IgD-negative memory B cell (primary cell): ENCODE measurements at regions not wholly inside any gene's neighbourhood (a gene's known extent, or its start where the extent isn't known, plus 50 kb on each side); places are given as distances from the start of the nearest gene placed in this dataset.

Experiments
- H3K27ac Mint-ChIP-seq, 3 donors: one replicate each; pipeline ENCODE4 v1.8.0; 2020 to 2022; ENCODE audit warnings: mild to moderate bottlenecking in 3 of 3, mixed read lengths in 3 of 3, moderate library complexity in 1 of 3
- H3K27me3 Mint-ChIP-seq: one replicate; pipeline ENCODE4 v1.8.0; 2021; ENCODE audit warnings: mixed read lengths
- H3K36me3 Mint-ChIP-seq: one replicate; pipeline ENCODE4 v1.8.0; 2020; ENCODE audit warnings: mild to moderate bottlenecking, mixed read lengths
- H3K4me1 Mint-ChIP-seq, 3 donors: one replicate each; pipeline ENCODE4 v1.8.0; 2020 to 2022; ENCODE audit warnings: mixed read lengths in 3 of 3, mild to moderate bottlenecking in 1 of 3
- H3K4me3 Mint-ChIP-seq, 4 donors: one replicate each; pipeline ENCODE4 v1.8.0; 2020 to 2022; ENCODE audit warnings: mild to moderate bottlenecking in 4 of 4, mixed read lengths in 4 of 4, moderate library complexity in 3 of 4
- H3K9me3 Mint-ChIP-seq, 3 donors: one replicate each; pipeline ENCODE4 v1.8.0; 2020 to 2021; ENCODE audit warnings: mixed read lengths in 3 of 3, mild to moderate bottlenecking in 1 of 3

DNA sequence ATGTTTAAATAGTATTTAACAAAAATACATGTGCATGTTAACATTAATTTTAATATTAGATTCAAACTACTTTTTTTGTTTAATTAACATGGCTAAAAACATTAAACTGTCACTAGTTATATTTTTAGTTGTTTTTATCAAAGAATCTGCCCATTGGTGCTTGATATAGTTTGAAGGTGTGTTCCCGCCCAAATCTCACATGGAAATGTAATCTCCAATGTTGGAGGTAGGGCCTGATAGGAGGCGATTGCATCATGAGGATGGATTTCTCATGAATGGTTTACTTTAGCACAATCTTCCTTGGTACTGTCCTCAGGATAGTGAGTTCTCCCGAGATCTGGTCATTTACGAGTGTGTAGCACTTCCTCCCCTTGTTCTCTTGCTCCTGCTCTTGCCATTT, 2459.4 kb downstream of the PCDH9 start:
- Mint-ChIP-seq H3K27me3 (no peaks in the 10 kb centered on the region), H3K4me1 (peaks cover 0 to 1% (median 0%) of the 10 kb centered on the region in 3 donors), H3K36me3 (no peaks in the 10 kb centered on the region), H3K9me3 (peaks cover 0 to 7% (median under 1%) of the 10 kb centered on the region in 3 donors), H3K27ac (no peak overlapping the region), H3K4me3 (no peak overlapping the region)

DNA sequence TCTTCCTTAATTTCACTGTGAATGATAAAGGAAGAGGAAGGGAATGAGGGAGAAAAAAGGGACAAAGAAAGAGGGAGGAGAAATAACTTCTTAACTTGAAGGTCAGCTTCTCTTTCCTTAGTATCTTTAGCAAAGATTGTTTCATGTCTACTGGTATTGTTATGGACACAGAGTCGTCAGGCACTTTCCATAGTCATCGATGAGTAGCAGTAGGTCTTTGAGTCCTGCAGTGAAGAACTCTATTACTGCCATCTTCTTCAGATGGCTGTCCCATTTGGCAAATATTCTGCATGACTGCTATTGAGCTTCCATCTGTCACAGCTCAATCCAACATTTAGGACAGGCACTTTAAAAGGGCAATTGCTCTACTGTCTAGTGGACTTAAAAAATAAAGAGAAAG, 2463.1 kb downstream of the PCDH9 start:
- Mint-ChIP-seq H3K4me1 (no peaks in the 10 kb centered on the region), H3K36me3 (no peaks in the 10 kb centered on the region), H3K27ac (no peak overlapping the region), H3K9me3 (peaks cover 2 to 8% (median 6%) of the 10 kb centered on the region in 3 donors), H3K4me3 (no peak overlapping the region), H3K27me3 (no peaks in the 10 kb centered on the region)

DNA sequence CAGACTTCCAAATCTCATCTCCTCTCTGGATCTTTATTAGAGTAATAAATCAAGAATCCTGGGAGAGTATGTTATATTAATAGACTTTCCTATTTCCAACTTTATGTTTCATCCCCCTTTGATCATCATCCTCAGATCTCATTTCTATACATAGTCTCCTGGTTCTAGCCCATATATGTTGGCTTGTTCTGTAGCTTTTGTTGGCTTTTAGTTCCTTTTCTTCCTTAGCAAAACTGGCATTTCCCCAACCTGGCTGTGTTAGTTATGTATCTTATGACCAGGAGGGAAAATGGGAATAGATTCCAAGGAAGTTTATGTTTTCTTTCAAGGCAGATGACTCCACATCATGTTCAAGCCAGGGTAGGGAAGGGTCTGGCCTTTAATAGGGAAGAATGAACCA, 2464.5 kb downstream of the PCDH9 start:
- H3K27me3 Mint-ChIP-seq = no peaks in the 10 kb centered on the region
- no peaks in the 10 kb centered on the region for H3K4me1 Mint-ChIP-seq
- no peak overlapping the region for H3K27ac Mint-ChIP-seq

DNA sequence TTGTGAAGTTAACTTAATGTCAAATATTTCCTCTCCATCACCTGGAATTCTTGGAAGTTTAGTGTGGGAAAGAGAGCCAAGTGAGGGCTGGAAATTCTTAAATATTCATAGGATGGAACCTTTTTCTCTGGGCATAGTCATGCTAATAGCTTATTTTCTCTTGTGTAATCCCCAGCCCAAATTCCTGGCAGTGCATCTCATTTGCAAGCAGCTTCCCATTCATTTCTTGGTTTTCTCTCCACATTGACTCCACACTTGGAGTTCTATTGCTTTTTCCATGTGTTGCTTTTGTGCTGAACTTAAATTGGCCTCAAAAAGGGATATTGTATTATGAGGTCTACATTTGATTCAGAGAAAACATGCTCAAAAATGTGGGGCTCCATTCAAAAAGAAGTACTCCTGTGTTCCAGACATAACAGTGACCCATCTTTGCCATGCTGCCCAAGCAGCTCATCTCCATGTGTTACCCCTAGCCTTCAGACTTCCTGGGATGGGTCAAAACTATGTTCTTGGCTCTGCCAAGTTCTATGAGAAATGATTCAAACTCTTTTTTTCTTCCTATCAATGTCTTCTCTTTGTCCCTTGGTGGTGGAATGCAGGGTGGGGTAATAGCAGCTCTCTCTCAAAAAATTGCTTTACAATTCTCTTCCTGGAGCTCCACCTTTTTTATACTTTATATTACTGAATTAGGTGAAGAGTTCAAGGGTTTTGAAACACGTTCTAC, 2471.5 kb downstream of the PCDH9 start:
- no peak overlapping the region for H3K27ac Mint-ChIP-seq
- H3K4me1 Mint-ChIP-seq = peaks cover 0 to 1% (median 0%) of the 10 kb centered on the region in 3 donors
- H3K27me3 Mint-ChIP-seq = no peaks in the 10 kb centered on the region
- no peak overlapping the region for H3K4me3 Mint-ChIP-seq
- H3K9me3 Mint-ChIP-seq = peaks cover 4 to 7% (median 5%) of the 10 kb centered on the region in 3 donors
- H3K36me3 Mint-ChIP-seq = peaks cover 2% of the 10 kb centered on the region

More for the DNA sequence above, 2464.5 kb downstream of the PCDH9 start:
- Mint-ChIP-seq H3K4me3 (no peak overlapping the region), H3K36me3 (no peaks in the 10 kb centered on the region), H3K9me3 (peaks cover 2 to 11% (median 5%) of the 10 kb centered on the region in 3 donors)

DNA sequence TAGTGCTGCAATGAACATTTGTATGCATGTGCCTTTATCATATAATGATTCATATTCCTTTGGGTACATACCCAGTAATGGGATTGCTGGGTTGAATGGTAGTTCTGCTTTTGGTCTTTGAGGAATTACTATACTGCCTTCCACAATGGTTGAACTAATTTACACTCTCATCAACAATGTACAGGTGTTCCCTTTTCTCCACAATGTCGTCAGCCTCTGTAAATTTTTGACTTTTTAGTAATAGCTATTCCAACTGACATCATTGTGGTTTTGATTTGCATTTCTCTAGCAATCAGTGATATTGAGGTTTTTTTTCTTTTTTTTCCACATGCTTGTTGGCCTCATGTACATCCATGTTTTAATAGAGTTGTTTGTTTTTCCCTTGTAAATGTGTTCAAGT, 2473.5 kb downstream of the PCDH9 start:
- peaks cover 0 to 1% (median 0%) of the 10 kb centered on the region in 3 donors for H3K4me1 Mint-ChIP-seq
- H3K4me3 Mint-ChIP-seq = no peak overlapping the region
- no peak overlapping the region for H3K27ac Mint-ChIP-seq
- peaks cover 2 to 3% (median 3%) of the 10 kb centered on the region in 3 donors for H3K9me3 Mint-ChIP-seq
- no peaks in the 10 kb centered on the region for H3K27me3 Mint-ChIP-seq
- H3K36me3 Mint-ChIP-seq = peaks cover 2% of the 10 kb centered on the region

DNA sequence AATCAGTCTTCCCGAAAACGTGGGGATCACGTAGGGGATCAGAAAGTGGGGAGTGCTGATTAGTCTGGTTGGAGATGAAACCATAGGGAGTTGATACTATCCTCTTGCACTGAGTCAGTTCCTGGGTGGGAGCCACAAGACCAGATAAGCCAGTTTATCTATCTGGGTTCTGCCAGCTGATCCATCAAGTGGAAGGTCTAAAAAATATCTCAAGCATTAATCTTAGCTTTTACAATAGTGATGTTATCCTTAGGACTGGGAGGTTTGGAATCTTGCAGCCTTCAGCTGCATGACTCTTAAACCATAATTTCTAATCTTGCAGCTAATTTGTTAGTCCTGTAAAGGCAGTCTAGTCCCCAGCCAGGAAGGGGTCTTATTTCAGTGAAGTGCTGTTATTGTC, 2474.2 kb downstream of the PCDH9 start:
- Mint-ChIP-seq H3K4me1 (peaks cover 0 to 1% (median 0%) of the 10 kb centered on the region in 3 donors), H3K27me3 (no peaks in the 10 kb centered on the region), H3K4me3 (no peak overlapping the region), H3K9me3 (peaks cover 0 to 3% (median 2%) of the 10 kb centered on the region in 3 donors), H3K36me3 (peaks cover 2% of the 10 kb centered on the region), H3K27ac (no peak overlapping the region)

DNA sequence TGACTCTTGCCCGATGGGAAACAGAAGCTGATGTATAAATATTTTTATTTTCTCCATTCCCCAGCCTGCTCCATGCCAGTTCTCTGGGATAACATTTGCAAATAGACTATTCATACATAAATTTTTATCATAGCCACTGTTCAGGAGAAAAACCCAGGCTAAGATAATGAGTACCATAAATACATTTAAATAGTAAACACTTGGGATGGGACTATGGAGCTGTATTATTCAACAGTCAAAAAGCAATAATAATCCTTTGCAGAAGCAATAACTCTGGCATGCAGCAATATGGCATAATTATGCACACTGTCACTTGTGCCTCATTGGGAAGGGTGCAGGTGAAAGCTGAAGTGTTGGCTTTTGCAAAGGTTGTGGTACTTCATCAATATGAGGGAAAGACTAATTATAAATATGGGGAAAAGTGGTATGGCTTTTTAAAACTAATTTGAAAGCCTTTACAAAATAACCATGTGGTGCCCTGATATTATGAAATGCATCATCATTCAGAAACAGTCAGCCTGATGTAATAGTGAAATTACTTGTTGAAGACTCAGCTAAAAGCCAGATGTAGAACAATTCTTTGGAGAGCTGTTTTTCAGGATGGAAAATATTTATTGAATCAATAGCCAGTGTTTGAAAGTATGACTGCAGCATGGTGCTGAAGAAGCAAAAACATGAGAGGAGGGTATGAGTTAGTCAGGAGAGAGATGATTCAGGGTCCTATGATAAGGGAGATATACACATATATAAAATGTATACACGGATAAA, 2476.7 kb downstream of the PCDH9 start:
- peaks cover 2% of the 10 kb centered on the region for H3K36me3 Mint-ChIP-seq
- peaks cover 0 to 1% (median 0%) of the 10 kb centered on the region in 3 donors for H3K4me1 Mint-ChIP-seq
- peaks cover 2 to 4% (median 3%) of the 10 kb centered on the region in 3 donors for H3K9me3 Mint-ChIP-seq
- no peaks in the 10 kb centered on the region for H3K27me3 Mint-ChIP-seq
- no peak overlapping the region for H3K4me3 Mint-ChIP-seq
- H3K27ac Mint-ChIP-seq = no peak overlapping the region

DNA sequence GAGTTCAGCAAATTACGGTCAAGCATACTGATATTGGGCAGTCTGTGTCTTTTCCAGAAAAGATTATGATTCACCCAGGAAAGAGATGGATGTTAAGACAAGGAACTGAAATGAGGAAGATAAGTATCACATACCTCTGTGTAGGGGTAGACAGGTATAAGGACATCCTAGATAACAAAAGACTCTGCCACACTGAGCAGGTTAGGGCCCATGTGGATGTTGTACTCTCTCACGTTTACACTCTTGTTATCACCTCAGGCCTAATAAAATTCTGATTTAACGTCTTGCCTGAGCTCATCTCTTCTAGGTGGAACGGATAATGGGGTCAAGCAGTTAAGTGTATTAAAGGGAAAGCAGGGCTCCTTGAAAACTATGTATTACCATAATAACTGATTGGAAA, 2480.8 kb downstream of the PCDH9 start:
- Mint-ChIP-seq H3K36me3 (no peaks in the 10 kb centered on the region), H3K4me3 (no peak overlapping the region), H3K27me3 (no peaks in the 10 kb centered on the region), H3K4me1 (no peaks in the 10 kb centered on the region), H3K9me3 (peaks cover 0 to 7% (median 0%) of the 10 kb centered on the region in 3 donors), H3K27ac (no peak overlapping the region)

DNA sequence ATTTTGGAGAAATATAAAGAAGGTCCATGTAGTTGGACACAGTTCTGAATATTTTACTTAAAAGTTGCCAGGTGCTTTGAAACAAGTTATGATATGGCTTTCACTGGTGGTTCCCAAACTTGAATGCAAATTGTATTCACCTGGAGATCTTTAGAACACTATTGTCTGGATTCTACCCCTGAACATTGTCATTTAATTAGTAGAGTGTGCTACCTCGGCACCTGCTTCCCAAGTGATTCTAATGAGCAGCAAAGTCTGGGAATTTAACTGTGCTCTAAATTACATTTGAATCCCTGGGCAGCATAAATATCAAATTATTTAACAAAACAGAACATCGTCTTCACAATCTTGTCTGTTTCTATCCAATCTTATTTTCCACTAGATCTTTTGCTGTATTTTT, 2483.3 kb downstream of the PCDH9 start:
- Mint-ChIP-seq H3K36me3 (no peaks in the 10 kb centered on the region), H3K4me1 (no peaks in the 10 kb centered on the region), H3K27ac (no peak overlapping the region), H3K4me3 (no peak overlapping the region), H3K27me3 (no peaks in the 10 kb centered on the region), H3K9me3 (peaks cover 2 to 11% (median 5%) of the 10 kb centered on the region in 3 donors)

DNA sequence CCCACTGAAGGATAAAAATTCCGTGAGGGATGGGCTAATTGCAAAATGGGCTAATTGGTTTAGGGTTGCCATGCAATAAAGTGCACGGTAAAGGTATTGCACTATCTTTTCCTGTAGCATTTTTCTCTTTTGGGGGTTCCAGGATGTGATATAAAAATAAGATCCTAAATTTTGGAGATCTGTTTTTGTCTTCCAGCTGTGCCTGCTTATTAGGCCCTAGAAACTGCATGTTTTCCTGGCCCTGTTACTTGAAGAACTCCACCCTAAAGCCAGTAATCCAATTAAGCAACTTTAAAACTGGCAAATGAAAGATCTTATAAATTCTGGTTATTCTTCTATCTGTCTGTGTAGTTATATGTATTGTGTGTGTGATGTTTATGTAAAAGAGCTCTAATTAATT, 2489.6 kb downstream of the PCDH9 start:
- no peaks in the 10 kb centered on the region for H3K27me3 Mint-ChIP-seq
- H3K9me3 Mint-ChIP-seq = peaks cover 7 to 16% (median 9%) of the 10 kb centered on the region in 3 donors
- no peak overlapping the region for H3K27ac Mint-ChIP-seq
- no peak overlapping the region for H3K4me3 Mint-ChIP-seq
- peaks cover 2% of the 10 kb centered on the region for H3K36me3 Mint-ChIP-seq
- no peaks in the 10 kb centered on the region for H3K4me1 Mint-ChIP-seq

DNA sequence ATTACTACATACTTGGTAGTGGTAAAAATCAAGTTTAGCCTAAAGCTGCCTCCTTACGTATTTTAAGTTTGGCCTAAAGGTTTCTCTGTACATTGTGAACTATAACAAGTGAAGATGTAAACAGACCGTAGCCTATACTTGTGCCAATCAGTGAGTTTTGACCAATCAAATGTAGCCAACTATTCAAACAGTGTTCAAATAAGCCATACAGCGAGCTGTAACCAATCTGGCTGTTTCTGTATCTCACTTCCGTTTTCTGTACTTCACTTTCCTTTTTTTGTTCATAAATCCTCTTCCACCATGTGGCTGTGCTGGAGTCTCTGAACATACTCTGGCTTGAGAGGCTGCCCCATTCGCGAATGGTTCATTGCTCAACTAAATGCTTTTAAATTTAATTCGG, 2504.6 kb downstream of the PCDH9 start:
- H3K27ac Mint-ChIP-seq = no peak overlapping the region
- H3K9me3 Mint-ChIP-seq = peaks cover 2 to 4% (median 3%) of the 10 kb centered on the region in 3 donors
- no peaks in the 10 kb centered on the region for H3K4me1 Mint-ChIP-seq
- no peak overlapping the region for H3K4me3 Mint-ChIP-seq
- no peaks in the 10 kb centered on the region for H3K27me3 Mint-ChIP-seq
- H3K36me3 Mint-ChIP-seq = no peaks in the 10 kb centered on the region

DNA sequence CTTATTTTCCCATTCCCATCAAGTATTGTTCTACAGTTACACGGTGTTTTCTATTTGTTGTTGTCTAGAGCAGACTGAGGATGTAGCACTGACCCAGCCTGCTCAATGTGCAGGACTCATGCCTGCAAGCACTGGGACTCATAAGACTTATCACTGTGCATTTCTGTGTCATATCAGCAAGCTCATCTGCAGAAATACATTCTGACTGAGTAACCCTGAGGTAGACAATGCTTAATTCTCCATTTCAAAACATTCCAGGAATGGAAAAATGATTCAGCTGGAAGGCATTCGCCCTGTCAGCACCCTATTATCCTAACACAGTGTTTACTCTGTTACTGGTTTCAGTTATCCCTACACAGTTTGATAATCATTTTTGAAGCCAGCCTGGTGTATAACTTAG, 2506.4 kb downstream of the PCDH9 start:
- peaks cover 0 to 3% (median 0%) of the 10 kb centered on the region in 3 donors for H3K9me3 Mint-ChIP-seq
- H3K4me1 Mint-ChIP-seq = no peaks in the 10 kb centered on the region
- H3K27me3 Mint-ChIP-seq = no peaks in the 10 kb centered on the region
- no peaks in the 10 kb centered on the region for H3K36me3 Mint-ChIP-seq
- no peak overlapping the region for H3K27ac Mint-ChIP-seq
- H3K4me3 Mint-ChIP-seq = no peak overlapping the region

DNA sequence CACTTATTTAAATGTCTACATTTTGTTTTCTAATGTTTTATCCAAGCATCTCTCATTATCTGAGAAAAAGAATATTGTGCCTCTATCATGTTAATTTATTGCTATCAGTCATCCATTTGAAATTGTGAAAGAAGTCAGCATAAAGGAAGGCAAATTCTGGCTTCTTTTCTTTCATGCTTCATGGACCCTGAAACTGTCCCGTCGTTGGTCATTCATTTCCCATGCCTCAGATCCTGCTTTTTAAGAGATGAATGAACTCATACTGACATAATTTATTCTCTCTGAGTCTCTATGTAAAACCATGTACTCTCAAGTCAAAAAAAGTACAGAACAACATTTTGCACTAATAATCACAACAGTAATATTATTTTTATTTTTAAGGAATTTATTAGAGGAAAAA, 2512.0 kb downstream of the PCDH9 start:
- Mint-ChIP-seq H3K27me3 (no peaks in the 10 kb centered on the region), H3K4me3 (no peak overlapping the region), H3K36me3 (no peaks in the 10 kb centered on the region), H3K4me1 (no peaks in the 10 kb centered on the region), H3K9me3 (peaks cover 2 to 3% (median 3%) of the 10 kb centered on the region in 3 donors), H3K27ac (no peak overlapping the region)

DNA sequence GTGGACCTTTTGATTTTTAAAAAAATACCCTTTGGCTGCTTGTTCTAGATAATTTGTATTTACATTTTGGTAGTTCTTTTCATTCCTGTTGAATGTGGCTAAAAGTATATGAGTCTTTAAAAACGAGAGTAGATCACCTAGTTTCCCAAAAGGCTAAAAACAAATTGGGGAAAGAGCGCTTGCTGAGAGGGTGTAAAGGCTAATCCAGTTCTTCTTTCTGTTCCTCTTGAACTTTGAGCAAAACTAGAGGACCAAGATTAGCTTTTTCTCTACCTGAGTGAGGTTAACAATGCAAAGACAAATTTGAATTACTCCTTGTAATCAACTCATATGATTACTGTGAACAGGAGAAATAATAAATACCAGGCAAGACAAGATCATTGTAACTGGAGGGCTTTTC, 2513.2 kb downstream of the PCDH9 start:
- peaks cover 2 to 3% (median 2%) of the 10 kb centered on the region in 3 donors for H3K9me3 Mint-ChIP-seq
- no peaks in the 10 kb centered on the region for H3K4me1 Mint-ChIP-seq
- no peaks in the 10 kb centered on the region for H3K27me3 Mint-ChIP-seq
- no peak overlapping the region for H3K27ac Mint-ChIP-seq
- H3K36me3 Mint-ChIP-seq = no peaks in the 10 kb centered on the region
- no peak overlapping the region for H3K4me3 Mint-ChIP-seq

DNA sequence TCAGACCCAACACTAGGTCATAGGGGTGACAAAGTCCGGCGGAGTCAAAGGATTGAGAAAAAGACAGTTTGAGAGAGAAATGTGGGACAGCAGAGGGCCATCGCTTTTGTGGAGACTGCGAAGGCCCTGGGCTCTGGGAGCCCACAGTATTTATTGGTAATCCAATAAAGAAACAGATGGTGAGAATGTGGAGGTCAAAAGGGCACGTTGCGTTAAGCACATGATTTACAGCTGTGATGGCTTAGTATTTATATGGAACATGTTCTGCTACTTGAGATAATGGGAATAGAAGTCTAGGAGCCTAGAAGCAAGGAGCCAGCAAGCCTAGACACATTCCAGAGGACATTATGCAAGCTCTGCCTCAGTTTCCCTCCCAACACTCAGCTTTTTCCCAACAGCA, 2521.1 kb downstream of the PCDH9 start:
- no peak overlapping the region for H3K4me3 Mint-ChIP-seq
- no peak overlapping the region for H3K27ac Mint-ChIP-seq
- H3K9me3 Mint-ChIP-seq = peaks cover 2 to 18% (median 8%) of the 10 kb centered on the region in 3 donors
- H3K4me1 Mint-ChIP-seq = no peaks in the 10 kb centered on the region
- H3K36me3 Mint-ChIP-seq = no peaks in the 10 kb centered on the region
- H3K27me3 Mint-ChIP-seq = no peaks in the 10 kb centered on the region
